ENCODE measurements at regions not wholly inside any gene's neighbourhood (a gene's known extent, or its start where the extent isn't known, plus 50 kb on each side); places are given as distances from the start of the nearest gene placed in this dataset.
A peak's percentile ranks its signal among the peaks of the same experiment; 100 is the strongest.

GRCh38 chr4:129565214-129565613 lies 469.3 kb downstream of the C4orf33 start:
- Histone ChIP-seq H3K9me3 (ENCODE audit: insufficient read depth, low read length, severe bottlenecking) (no peaks in the 10 kb centered on the region), H3K27me3 (ENCODE audit: insufficient read depth, low read length, poor library complexity) (no peaks in the 10 kb centered on the region), H3K79me2 (ENCODE audit: insufficient read depth, low read length) (no peaks in the 10 kb centered on the region), H3K4me1 (ENCODE audit: insufficient read depth, low read length) (no peaks in the 10 kb centered on the region), H3K27ac (ENCODE audit: low read length) (no peak overlapping the region), H3K36me3 (ENCODE audit: insufficient read depth, low read length) (no peaks in the 10 kb centered on the region), H3K4me2 (ENCODE audit: insufficient read depth, low read length) (no peak overlapping the region), H3K9ac (ENCODE audit: low read depth, low read length) (no peak overlapping the region), H3K4me3 (ENCODE audit: low read depth in 1 of 2, low read length in 2 of 2) (no peak overlapping the region), H4K20me1 (ENCODE audit: insufficient read depth, low read length) (no peaks in the 10 kb centered on the region), H2AFZ (ENCODE audit: low read depth, low read length) (0 out of 2 replicates have a peak overlapping the region, but pooled peaks have one; percentile 22)
- no peak for TF ChIP-seq EZH2 (IDR thresholded peaks at IDR 0.05; ENCODE audit: borderline replicate concordance, low read depth, low read length, severe bottlenecking)
- no peak for DNase-seq
- ATAC-seq (ENCODE audit: insufficient read depth, low read depth): no peak

GRCh38 chr4:129570326-129570725 lies 474.4 kb downstream of the C4orf33 start:
- Histone ChIP-seq H4K20me1 (ENCODE audit: insufficient read depth, low read length) (no peaks in the 10 kb centered on the region), H3K27ac (ENCODE audit: low read length) (no peak overlapping the region), H3K4me2 (ENCODE audit: insufficient read depth, low read length) (no peak overlapping the region)

GRCh38 chr4:129578336-129578735 lies 482.4 kb downstream of the C4orf33 start:
- no peaks in the 10 kb centered on the region for H4K20me1 ChIP-seq (ENCODE audit: insufficient read depth, low read length)
- no peaks in the 10 kb centered on the region for H3K27me3 ChIP-seq (ENCODE audit: insufficient read depth, low read length, poor library complexity)
- H3K9me3 ChIP-seq (ENCODE audit: insufficient read depth, low read length, severe bottlenecking): no peaks in the 10 kb centered on the region
- no peak overlapping the region for H3K9ac ChIP-seq (ENCODE audit: low read depth, low read length)
- no peak for DNase-seq
- TF ChIP-seq EZH2 (IDR thresholded peaks at IDR 0.05; ENCODE audit: borderline replicate concordance, low read depth, low read length, severe bottlenecking) (no peak), CTCF (IDR thresholded peaks at IDR 0.05; ENCODE audit: borderline replicate concordance, extremely low read depth, low read length, poor library complexity, severe bottlenecking) (no peak)
- no peak overlapping the region for H3K4me2 ChIP-seq (ENCODE audit: insufficient read depth, low read length)
- peak overlapping the region; percentile 30; the same call in 1 of the 2 replicates for H3K27ac ChIP-seq (ENCODE audit: low read length)
- no peak for ATAC-seq (ENCODE audit: insufficient read depth, low read depth)
- no peaks in the 10 kb centered on the region for H3K79me2 ChIP-seq (ENCODE audit: insufficient read depth, low read length)
- H2AFZ ChIP-seq (ENCODE audit: low read depth, low read length): peak overlapping the region; percentile 53
- H3K4me1 ChIP-seq (ENCODE audit: insufficient read depth, low read length): peaks cover 17% of the 10 kb centered on the region
- H3K36me3 ChIP-seq (ENCODE audit: insufficient read depth, low read length): no peaks in the 10 kb centered on the region
- H3K4me3 ChIP-seq (ENCODE audit: low read depth in 1 of 2, low read length in 2 of 2): no peak overlapping the region

More at GRCh38 chr4:129570326-129570725, 474.4 kb downstream of the C4orf33 start:
- DNase-seq: no peak
- Histone ChIP-seq H3K9ac (ENCODE audit: low read depth, low read length) (no peak overlapping the region), H3K4me1 (ENCODE audit: insufficient read depth, low read length) (no peaks in the 10 kb centered on the region), H3K36me3 (ENCODE audit: insufficient read depth, low read length) (no peaks in the 10 kb centered on the region), H3K79me2 (ENCODE audit: insufficient read depth, low read length) (no peaks in the 10 kb centered on the region), H2AFZ (ENCODE audit: low read depth, low read length) (0 out of 2 replicates have a peak overlapping the region, but pooled peaks have one; percentile 10), H3K4me3 (ENCODE audit: low read depth in 1 of 2, low read length in 2 of 2) (no peak overlapping the region), H3K27me3 (ENCODE audit: insufficient read depth, low read length, poor library complexity) (no peaks in the 10 kb centered on the region), H3K9me3 (ENCODE audit: insufficient read depth, low read length, severe bottlenecking) (no peaks in the 10 kb centered on the region)
- no peak for ATAC-seq (ENCODE audit: insufficient read depth, low read depth)
- TF ChIP-seq CTCF (IDR thresholded peaks at IDR 0.05; ENCODE audit: borderline replicate concordance, extremely low read depth, low read length, poor library complexity, severe bottlenecking) (no peak), EZH2 (IDR thresholded peaks at IDR 0.05; ENCODE audit: borderline replicate concordance, low read depth, low read length, severe bottlenecking) (no peak)

- DNase-seq (no peak), ATAC-seq (ENCODE audit: insufficient read depth, low read depth) (no peak)
- no peak overlapping the region for H3K27ac ChIP-seq (ENCODE audit: low read length)
- H3K79me2 ChIP-seq (ENCODE audit: insufficient read depth, low read length): no peaks in the 10 kb centered on the region
- peaks cover 8% of the 10 kb centered on the region for H3K9me3 ChIP-seq (ENCODE audit: insufficient read depth, low read length, severe bottlenecking)
- TF ChIP-seq EZH2 (IDR thresholded peaks at IDR 0.05; ENCODE audit: borderline replicate concordance, low read depth, low read length, severe bottlenecking) (no peak), CTCF (IDR thresholded peaks at IDR 0.05; ENCODE audit: borderline replicate concordance, extremely low read depth, low read length, poor library complexity, severe bottlenecking) (no peak)
- no peak overlapping the region for H3K4me2 ChIP-seq (ENCODE audit: insufficient read depth, low read length)
- H2AFZ ChIP-seq (ENCODE audit: low read depth, low read length): no peak overlapping the region
- no peak overlapping the region for H3K9ac ChIP-seq (ENCODE audit: low read depth, low read length)
- peaks cover 29% of the 10 kb centered on the region for H3K4me1 ChIP-seq (ENCODE audit: insufficient read depth, low read length)
- H3K27me3 ChIP-seq (ENCODE audit: insufficient read depth, low read length, poor library complexity): no peaks in the 10 kb centered on the region
- H3K36me3 ChIP-seq (ENCODE audit: insufficient read depth, low read length): no peaks in the 10 kb centered on the region
- H3K4me3 ChIP-seq (ENCODE audit: low read depth in 1 of 2, low read length in 2 of 2): no peak overlapping the region
- H4K20me1 ChIP-seq (ENCODE audit: insufficient read depth, low read length): no peaks in the 10 kb centered on the region
Observed at GRCh38 chr4:129581305-129581704, 485.4 kb downstream of the C4orf33 start.

Measured in DND-41 (cell line).